ENCODE measurements at regions not wholly inside any gene's neighbourhood (a gene's known extent, or its start where the extent isn't known, plus 50 kb on each side); places are given as distances from the start of the nearest gene placed in this dataset.

DNA sequence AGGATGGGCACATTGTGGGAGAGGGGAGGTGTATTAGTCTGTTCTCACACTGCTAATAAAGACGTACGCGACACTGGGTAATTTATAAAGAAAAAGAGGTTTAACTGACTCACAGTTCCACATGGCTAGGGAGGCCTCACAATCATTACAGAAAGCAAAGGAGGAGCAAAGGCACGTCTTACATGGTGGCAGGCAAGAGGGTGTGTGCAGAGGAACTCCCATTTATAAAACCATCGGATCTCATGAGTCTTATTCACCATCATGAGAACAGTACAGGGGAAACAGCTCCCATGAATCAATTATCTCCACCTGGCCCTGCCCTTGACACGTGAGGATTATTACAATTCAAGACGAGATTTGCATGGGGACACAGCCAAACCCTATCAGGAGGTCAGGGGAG lies 266.7 kb downstream of the HAUS1 start:
- TF ChIP-seq, protein P1, sequence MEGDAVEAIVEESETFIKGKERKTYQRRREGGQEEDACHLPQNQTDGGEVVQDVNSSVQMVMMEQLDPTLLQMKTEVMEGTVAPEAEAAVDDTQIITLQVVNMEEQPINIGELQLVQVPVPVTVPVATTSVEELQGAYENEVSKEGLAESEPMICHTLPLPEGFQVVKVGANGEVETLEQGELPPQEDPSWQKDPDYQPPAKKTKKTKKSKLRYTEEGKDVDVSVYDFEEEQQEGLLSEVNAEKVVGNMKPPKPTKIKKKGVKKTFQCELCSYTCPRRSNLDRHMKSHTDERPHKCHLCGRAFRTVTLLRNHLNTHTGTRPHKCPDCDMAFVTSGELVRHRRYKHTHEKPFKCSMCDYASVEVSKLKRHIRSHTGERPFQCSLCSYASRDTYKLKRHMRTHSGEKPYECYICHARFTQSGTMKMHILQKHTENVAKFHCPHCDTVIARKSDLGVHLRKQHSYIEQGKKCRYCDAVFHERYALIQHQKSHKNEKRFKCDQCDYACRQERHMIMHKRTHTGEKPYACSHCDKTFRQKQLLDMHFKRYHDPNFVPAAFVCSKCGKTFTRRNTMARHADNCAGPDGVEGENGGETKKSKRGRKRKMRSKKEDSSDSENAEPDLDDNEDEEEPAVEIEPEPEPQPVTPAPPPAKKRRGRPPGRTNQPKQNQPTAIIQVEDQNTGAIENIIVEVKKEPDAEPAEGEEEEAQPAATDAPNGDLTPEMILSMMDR (conservative IDR thresholded peaks at IDR 0.05) = no peak
- no peak overlapping the region for H3K27ac ChIP-seq

DNA sequence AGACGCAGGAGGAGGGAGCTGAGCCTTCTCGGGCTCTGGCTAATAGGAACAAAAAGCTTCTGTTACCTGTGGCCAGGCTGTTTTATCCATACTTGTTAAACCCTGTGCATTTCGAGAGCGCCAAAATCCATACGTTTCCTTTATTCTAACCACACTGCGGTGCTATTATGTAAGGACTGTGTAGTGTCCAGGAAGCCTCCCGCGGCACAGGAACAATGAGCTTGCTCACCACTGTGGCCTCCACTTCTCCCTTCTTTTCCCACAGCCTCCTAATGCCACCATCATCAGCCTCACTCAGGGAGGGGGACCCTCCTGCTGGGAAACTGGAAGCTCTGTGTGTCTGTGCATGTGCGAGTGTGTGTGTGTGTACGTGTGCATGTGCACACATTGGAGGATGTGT lies 268.5 kb downstream of the HAUS1 start:
- no peak overlapping the region for H3K27ac ChIP-seq
- TF ChIP-seq, protein P1 (conservative IDR thresholded peaks at IDR 0.05) = no peak

DNA sequence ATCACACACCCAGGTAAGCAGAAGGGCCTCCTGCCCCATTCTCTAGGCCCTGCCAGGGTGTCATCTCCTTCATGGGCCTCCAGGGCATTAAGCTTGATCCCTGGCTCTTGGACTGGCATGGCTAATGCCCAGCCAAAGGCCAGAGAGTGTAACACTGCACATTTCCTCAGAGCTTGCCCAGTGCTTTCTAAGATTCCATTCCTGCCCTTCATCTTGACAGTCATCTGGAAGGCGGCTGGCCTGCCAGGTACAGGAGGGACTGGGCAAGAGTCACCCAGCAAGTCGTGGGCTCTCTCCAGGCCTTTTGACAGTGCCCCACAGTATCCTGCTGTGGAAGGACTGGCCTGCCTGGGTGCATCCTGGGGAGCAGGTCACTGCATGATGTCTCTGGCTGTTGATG lies 268.9 kb downstream of the HAUS1 start:
- no peak overlapping the region for H3K27ac ChIP-seq
- TF ChIP-seq, protein P1 (conservative IDR thresholded peaks at IDR 0.05) = no peak

DNA sequence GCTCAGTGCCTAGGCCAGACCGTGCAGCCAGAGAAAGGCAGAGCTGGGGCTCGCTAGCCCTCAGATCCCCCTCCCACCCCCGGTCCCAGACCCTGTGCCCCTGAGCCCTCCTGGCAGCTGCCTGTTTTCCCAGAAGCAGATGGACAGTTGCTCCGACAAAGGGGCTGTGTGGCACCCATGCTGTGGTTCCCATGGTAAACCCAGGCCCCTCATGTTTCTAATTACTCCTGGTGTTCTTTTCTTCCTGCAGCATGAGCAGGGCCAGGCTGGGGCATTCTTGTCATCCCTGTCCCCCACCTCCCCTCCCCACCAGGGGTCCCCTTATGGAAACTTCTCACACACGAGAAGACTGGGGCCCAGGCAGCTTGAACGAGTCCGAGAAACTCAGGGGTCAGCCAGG lies 269.6 kb downstream of the HAUS1 start:
- TF ChIP-seq, protein P1 (conservative IDR thresholded peaks at IDR 0.05) = no peak
- H3K27ac ChIP-seq = no peak overlapping the region

DNA sequence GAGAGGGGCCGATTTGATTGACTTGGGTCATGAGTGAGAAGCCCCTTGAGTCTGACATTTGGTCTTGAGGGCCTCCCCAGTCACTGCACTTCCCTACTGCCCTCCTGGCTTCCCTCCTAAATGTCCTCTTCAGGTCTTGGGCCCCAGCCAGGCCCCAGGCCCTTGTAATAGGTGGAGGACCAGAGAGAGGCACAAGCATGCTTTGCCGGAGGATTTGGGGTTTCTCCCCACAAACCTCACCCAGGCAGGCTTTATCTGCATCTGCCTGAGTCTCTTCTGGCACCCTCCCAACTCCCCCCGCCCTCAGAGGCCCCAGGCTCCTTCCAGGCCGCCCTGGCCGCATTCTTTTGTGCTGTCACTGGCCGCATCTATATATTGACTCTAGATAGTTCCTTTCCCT lies 270.7 kb downstream of the HAUS1 start:
- H3K27ac ChIP-seq = peak overlapping the region; percentile 66
- TF ChIP-seq, protein P1 (conservative IDR thresholded peaks at IDR 0.05) = no peak

DNA sequence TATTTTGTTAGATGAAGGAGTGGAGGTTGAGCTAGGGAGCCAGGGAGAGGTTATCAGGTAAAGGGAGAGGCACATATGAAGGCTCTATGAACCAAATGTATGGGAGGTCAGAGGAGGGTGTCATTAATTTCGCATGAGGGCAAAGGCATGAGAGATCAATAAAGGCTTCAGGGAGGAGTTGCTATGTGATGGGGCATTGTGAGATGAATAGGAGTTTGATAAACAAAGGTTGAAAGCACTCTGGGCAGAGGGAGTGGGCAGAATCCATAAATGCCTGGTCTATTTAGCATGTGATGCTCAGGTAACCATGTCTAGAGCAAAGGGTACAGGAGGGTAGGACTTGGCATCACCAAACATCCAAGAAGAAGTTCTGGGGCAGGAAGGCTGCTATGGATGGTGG lies 273.4 kb downstream of the HAUS1 start:
- TF ChIP-seq, protein P1 (conservative IDR thresholded peaks at IDR 0.05) = no peak
- peak overlapping the region; percentile 66; the same call in 1 of the 2 replicates for H3K27ac ChIP-seq

DNA sequence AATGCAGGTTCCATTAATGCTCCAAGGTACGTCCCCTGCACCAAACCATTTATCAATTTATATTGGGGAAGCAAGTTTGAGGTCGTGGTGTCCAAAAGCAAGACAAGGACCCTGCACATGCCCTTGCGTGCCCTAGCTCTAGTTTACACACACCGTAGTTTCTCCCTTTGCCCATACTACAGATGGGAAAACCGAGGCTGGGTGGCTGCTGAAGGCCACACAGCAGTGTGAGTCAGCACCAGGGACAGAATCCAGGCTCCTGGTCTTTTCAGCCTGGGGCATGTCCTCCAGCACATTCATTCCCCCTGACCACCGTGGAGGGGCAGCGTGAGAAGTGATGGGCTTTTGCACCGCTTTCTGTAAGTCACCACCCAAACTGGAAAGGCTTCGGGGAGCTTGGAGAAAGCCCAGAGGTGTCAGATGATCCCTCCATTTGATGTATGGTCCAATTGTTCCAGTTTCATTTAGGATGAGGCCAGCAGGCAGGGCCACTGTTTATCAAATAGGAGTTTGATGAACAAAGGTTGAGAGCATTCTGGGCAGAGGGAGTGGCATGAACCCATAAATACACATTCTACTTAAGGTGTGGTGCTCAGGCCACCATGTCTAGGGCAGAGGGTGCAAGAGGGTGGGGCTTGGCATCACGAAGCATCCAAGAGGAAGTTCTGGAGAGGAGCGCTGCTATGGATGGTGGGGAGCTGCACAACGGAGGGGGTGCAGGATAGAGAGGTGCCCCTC lies 274.1 kb downstream of the HAUS1 start:
- H3K27ac ChIP-seq = no peak overlapping the region
- TF ChIP-seq, protein P1 (conservative IDR thresholded peaks at IDR 0.05) = no peak

All from VCaP (cell line).